ENCODE measurements at regions not wholly inside any gene's neighbourhood (a gene's known extent, or its start where the extent isn't known, plus 50 kb on each side); places are given as distances from the start of the nearest gene placed in this dataset.

- no peak overlapping the region for H3K4me3 ChIP-seq
- H3K27ac ChIP-seq, result no peak overlapping the region
- peaks cover 12% of the 10 kb centered on the region for H3K4me1 ChIP-seq
- Mint-ChIP-seq H3K4me1 (no peaks in the 10 kb centered on the region), H3K9me3 (peaks cover 3% of the 10 kb centered on the region), H3K4me3 (no peak overlapping the region), H3K36me3 (no peaks in the 10 kb centered on the region), H3K27me3 (ENCODE audit: insufficient read depth, low read depth) (no peaks in the 10 kb centered on the region), H3K27ac (no peak overlapping the region)
- no peak overlapping the region for H2AFZ ChIP-seq (replicated peaks)
- no peaks in the 10 kb centered on the region for H3F3A ChIP-seq (ENCODE audit: low read depth)
- TF ChIP-seq EZH2 (IDR thresholded peaks at IDR 0.05) (no peak), CTCF (IDR thresholded peaks at IDR 0.05) (no peak), EZH2phosphoT487 (IDR thresholded peaks at IDR 0.05) (no peak)
- no peaks in the 10 kb centered on the region for H3K36me3 ChIP-seq
- H3K9ac ChIP-seq, result no peak overlapping the region
- H3K9me3 ChIP-seq (ENCODE audit: low read depth), result no peaks in the 10 kb centered on the region
- H3K79me2 ChIP-seq (ENCODE audit: low read depth), result no peaks in the 10 kb centered on the region
- no peak for DNase-seq (ENCODE audit: low spot score)
- no peaks in the 10 kb centered on the region for H4K20me1 ChIP-seq (ENCODE audit: low read depth)
- H3K4me2 ChIP-seq, result no peak overlapping the region
- no peaks in the 10 kb centered on the region for H3K27me3 ChIP-seq
Observed at GRCh38 chr3:29186982-29187725, 93.7 kb upstream of the RBMS3 start.

GRCh38 chr3:29189328-29189727 lies 91.5 kb upstream of the RBMS3 start:
- Mint-ChIP-seq H3K4me3 (no peak overlapping the region), H3K9me3 (no peaks in the 10 kb centered on the region), H3K27ac (no peak overlapping the region), H3K27me3 (ENCODE audit: insufficient read depth, low read depth) (no peaks in the 10 kb centered on the region), H3K36me3 (no peaks in the 10 kb centered on the region), H3K4me1 (no peaks in the 10 kb centered on the region)
- Histone ChIP-seq H3K4me3 (no peak overlapping the region), H4K20me1 (ENCODE audit: low read depth) (no peaks in the 10 kb centered on the region), H3K79me2 (ENCODE audit: low read depth) (no peaks in the 10 kb centered on the region), H2AFZ (replicated peaks) (no peak overlapping the region), H3K9ac (no peak overlapping the region), H3K4me1 (peaks cover 12% of the 10 kb centered on the region), H3K9me3 (ENCODE audit: low read depth) (no peaks in the 10 kb centered on the region), H3K36me3 (no peaks in the 10 kb centered on the region), H3K4me2 (no peak overlapping the region), H3K27ac (no peak overlapping the region), H3K27me3 (no peaks in the 10 kb centered on the region), H3F3A (ENCODE audit: low read depth) (no peaks in the 10 kb centered on the region)
- no peak for DNase-seq (ENCODE audit: low spot score)
- TF ChIP-seq EZH2 (IDR thresholded peaks at IDR 0.05) (no peak), CTCF (IDR thresholded peaks at IDR 0.05) (no peak), EZH2phosphoT487 (IDR thresholded peaks at IDR 0.05) (no peak)

- Histone ChIP-seq H3K4me2 (no peak overlapping the region), H3K4me1 (peaks cover under 1% of the 10 kb centered on the region), H3K9me3 (ENCODE audit: low read depth) (no peaks in the 10 kb centered on the region), H3F3A (ENCODE audit: low read depth) (no peaks in the 10 kb centered on the region), H3K27ac (no peak overlapping the region), H3K9ac (no peak overlapping the region), H4K20me1 (ENCODE audit: low read depth) (no peaks in the 10 kb centered on the region), H3K36me3 (no peaks in the 10 kb centered on the region), H3K79me2 (ENCODE audit: low read depth) (no peaks in the 10 kb centered on the region), H2AFZ (replicated peaks) (no peak overlapping the region), H3K27me3 (no peaks in the 10 kb centered on the region), H3K4me3 (no peak overlapping the region)
- peaks cover 4% of the 10 kb centered on the region for H3K9me3 Mint-ChIP-seq
- no peak for TF ChIP-seq CTCF (IDR thresholded peaks at IDR 0.05)
- no peak for DNase-seq (ENCODE audit: low spot score)
- no peaks in the 10 kb centered on the region for H3K36me3 Mint-ChIP-seq
- no peak overlapping the region for H3K4me3 Mint-ChIP-seq
- H3K4me1 Mint-ChIP-seq, result no peaks in the 10 kb centered on the region
- peaks cover 2% of the 10 kb centered on the region for H3K27me3 Mint-ChIP-seq (ENCODE audit: insufficient read depth, low read depth)
- H3K27ac Mint-ChIP-seq, result no peak overlapping the region
Observed at GRCh38 chr3:29194139-29194538, 86.7 kb upstream of the RBMS3 start.
